GM21576 (cell line): ENCODE measurements at regions not wholly inside any gene's neighbourhood (a gene's known extent, or its start where the extent isn't known, plus 50 kb on each side); places are given as distances from the start of the nearest gene placed in this dataset.

ENCODE experiments used
- ATAC-seq: cut with Tn5 transposase; IDR thresholded peaks from one replicate; pipeline ENCODE4 v1.9.1; 2021; ENCODE audit warnings: mild to moderate bottlenecking, moderate library complexity; ENCODE audit not compliant: unreplicated experiment

- no peak for ATAC-seq
These were observed 220.2 kb upstream of the CDH8 start for GRCh38 chr16:62256406-62256805.

GRCh38 chr16:62254847-62255246 lies 218.6 kb upstream of the CDH8 start:
- ATAC-seq, result no peak

GRCh38 chr16:62254372-62254771 lies 218.1 kb upstream of the CDH8 start:
- no peak for ATAC-seq

GRCh38 chr16:62253966-62254365 lies 217.7 kb upstream of the CDH8 start:
- ATAC-seq, result no peak

DNA sequence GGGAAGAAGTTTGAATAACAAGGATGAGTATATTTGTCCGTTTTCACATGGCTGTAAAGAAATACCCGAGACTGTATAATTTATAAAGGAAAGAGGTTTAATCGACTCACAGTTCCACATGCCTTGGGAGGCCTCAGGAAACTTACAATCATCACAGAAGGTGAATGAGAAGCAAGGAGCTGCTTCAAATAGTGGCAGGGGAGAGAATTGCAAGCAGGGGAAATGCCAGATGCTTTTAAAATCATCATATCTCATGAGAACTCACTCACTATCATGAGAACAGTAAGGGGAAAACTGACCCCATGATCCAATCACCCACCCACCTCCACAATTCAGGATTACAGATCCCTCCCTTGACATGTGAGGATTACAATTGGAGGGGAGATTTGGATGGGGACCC lies 212.8 kb upstream of the CDH8 start:
- no peak for ATAC-seq

DNA sequence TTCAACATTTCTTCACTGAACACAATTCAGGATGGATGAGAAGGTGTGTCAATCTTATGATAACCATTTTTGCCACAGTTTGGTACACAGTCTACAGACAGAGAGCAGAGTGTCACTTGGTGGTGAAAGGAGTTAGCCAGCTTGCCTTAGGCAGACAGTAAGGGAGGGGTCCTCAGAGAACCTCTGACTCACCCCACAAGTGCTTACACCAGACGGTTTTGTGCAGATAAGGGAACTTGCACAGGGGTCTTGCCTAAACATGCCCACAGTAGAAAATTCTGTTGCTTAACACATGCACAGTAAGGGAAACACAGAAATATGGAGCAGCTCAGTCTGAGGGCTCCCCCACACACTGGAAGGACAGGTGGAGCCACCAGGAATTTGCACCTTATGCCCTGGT lies 204.5 kb upstream of the CDH8 start:
- no peak for ATAC-seq

- ATAC-seq, result no peak
These were observed 189.4 kb upstream of the CDH8 start for GRCh38 chr16:62225675-62226074.

- ATAC-seq, result no peak
These were observed 188.5 kb upstream of the CDH8 start for GRCh38 chr16:62224646-62225209.

DNA sequence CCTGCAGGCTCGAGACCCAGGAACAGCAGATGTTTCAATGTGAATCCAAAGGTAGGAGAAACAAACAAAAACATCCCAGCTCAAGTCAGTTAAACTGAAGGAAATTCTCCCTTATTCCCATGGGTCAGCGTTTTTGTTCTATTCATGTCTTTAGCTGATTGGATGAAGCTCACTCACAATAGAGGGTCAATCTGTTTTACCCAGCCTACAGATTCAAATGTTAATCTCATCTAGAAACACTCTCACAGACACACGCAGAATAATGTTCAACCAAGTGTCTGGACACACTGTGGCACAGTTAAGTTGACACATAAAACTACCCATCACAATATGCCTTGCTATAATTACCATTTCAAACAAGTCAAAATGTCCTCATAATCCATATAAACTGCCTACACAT lies 180.6 kb upstream of the CDH8 start:
- ATAC-seq, result no peak

DNA sequence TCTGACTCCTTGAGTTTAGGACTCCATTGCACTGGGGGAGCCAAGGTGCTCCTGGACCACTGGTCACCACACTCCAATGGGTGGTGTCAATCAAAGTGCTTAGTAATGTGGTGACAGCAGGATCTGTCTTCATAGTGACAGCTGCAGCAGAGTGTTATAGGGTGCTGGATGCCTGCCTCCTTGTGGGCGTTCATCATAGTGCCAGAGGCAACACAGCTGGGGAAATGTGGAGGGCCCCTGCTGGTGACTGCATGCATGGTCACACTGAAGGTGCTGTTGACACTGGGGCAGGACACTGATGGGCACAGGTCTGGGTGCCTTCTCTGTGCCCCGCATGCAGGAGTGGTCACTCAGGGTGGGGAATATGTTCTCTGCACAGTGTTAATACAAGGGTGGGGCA lies 177.5 kb upstream of the CDH8 start:
- no peak for ATAC-seq

DNA sequence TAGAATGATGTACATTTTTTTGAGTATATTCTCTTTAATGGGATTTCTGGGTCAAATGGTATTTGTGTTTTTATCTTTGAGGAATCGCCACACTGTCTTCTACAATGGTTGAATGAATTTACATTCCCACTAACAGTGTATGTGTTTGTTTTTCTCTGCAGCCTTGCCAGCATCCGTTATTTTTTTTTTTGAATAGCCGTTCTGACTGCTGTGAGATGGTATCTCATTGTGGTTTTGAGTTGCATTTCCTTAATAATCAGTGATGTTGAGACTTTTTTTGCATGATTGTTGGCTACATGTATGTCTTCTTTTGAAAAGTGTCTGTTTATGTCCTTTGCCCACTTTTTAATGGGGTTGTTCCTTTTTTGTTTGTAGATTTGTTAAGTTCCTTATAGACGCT lies 172.7 kb upstream of the CDH8 start:
- no peak for ATAC-seq

DNA sequence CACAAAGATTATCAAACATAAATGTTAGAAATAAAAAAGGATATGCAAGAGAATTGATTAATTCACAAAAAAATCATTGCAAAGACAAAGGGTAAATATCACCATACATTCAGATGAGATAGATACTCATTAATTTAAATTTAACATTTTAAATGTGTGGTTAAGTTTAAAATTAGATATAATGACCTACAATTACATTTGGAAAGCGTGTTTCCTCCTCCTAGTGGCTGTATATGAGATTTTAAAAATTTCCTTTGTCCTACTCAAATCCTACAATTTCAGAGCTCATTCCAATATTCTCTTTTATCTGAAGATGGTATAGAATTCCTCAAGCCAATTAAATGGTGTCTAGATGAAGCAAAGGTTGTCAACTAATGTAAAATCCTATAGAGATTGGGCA lies 169.2 kb upstream of the CDH8 start:
- ATAC-seq, result no peak

- ATAC-seq, result no peak
These were observed 165.7 kb upstream of the CDH8 start for GRCh38 chr16:62201911-62202310.

- ATAC-seq, result no peak
These were observed 158.6 kb upstream of the CDH8 start for GRCh38 chr16:62194828-62195227.

DNA sequence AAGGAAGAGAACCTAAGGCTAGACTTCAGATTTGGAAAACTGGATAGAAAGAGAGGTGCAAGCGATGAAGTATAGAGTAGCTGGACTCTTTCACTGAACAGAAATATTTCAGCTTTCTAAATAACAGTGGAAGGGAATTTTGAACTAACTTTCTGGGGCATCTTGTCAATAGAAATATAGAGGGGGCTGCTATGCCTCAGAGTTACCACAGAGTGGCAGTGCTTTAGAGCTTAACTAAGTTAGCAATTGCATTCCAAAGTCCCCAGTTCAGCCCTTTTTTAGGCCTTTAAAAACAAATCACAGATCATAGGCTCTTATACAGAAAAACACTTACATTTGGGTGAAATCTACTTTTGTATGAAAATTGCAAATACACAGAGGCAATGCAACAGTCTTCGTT lies 154.2 kb upstream of the CDH8 start:
- ATAC-seq, result no peak

DNA sequence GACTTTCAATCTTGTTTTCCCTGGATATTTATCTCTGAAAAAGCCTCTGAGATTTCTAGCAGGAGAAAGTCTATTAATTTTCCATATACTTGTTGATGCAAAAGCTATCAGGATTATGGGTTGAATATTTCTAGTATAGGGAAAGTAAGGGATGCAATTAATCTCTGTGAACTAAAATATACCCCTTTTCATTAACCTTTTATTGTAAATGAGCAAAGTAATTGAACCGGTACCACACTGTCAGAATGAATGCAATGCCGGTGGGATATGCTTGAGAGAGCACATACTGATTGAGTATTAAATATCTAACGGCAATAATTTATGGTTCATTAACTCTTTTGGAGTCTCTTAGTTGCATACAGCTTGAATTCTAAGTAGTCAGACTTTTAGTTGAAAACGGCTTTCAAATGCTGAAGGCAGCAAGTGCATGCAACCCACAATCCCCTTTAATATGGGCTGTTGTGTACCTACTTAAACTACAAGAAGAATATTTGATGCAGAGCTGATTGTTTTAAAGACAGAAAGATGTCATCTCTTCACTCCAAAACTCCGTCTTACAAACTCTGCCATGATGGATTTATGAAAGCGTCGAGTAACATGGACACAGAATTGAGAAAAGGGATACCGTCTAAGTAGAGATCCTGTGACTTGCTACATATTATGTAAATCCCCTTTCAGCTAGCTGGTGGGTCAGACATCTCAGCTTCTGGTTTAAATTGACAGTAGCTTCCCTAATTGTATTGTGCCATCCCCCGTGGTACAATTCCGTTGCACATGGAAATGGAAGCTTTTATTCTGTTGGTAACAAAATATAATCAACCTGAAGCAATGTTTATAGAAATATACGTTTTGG lies 141.3 kb upstream of the CDH8 start:
- no peak for ATAC-seq

- ATAC-seq, result no peak
These were observed 134.4 kb upstream of the CDH8 start for GRCh38 chr16:62170642-62171041.

GRCh38 chr16:62167551-62167950 lies 131.3 kb upstream of the CDH8 start:
- no peak for ATAC-seq

- ATAC-seq, result no peak
These were observed 121.3 kb upstream of the CDH8 start for GRCh38 chr16:62157544-62157943.

DNA sequence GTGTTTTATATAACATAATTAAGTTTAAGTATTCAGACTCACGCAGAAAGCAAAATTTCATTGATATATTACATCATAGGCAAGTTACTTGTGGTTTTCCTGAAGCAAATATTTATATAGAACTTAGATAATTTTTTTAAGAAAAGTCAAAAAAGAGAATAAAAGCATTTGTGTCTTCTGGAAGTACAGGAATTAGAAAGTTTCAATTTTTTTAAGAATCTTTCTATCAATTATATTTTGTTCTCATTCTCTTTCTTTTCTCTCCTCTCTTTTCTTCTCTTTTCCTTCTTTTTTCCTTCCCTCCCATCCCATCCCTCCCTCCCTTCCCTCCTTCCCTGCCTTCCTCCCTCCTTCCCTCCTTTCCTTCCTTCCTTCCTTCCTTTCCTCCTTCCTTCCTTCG lies 120.7 kb upstream of the CDH8 start:
- no peak for ATAC-seq

DNA sequence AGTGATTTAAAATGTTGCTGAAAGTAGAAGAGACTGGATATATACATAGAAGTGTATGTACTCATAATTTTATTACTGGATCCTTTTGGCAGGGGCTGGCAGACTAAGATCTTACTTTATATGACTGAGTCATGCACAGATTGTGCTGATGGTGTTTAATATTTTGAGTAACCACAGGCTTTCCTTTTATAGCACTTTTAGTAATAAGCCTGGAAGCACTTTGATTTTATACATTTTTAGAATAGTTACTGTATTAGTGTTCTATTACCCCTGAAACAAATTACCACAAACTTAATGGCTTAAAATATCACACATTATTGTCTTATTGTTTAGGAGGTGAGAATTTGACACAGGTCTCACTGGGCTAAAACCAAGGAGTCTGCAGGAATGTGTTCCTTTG lies 113.4 kb upstream of the CDH8 start:
- ATAC-seq, result no peak

DNA sequence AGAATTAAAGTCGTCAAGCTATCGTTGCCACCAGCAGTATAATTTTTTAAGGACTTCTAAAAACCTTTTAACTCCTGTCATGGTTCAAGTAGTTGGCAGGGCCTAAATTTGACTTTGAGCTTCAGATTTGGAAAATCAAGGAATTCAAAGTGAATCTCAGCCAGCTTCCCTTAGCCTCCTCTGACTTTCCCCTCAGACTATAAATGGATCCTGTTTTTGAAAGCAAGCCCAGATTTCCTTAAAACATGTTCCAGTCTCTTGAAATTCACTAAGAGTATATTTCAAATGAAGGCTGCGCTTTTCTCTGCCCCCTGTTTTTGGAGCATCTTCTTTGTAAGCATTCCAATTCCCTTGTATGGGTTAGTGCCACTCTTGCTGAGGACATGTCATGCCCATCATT lies 101.8 kb upstream of the CDH8 start:
- ATAC-seq, result no peak

GRCh38 chr16:62135911-62136310 lies 99.7 kb upstream of the CDH8 start:
- ATAC-seq, result no peak
